T-helper 2 cell treated with Interferon-gamma antibody and Interleukin-4, amounts not matched to agents 5 μg/mL and 100 μg/mL, for 36 hours (primary cell): ENCODE measurements at regions not wholly inside any gene's neighbourhood (a gene's known extent, or its start where the extent isn't known, plus 50 kb on each side); places are given as distances from the start of the nearest gene placed in this dataset.

Source experiments
- DNase-seq: peaks from one replicate; pipeline ENCODE4 v3.0.0; 2021; ENCODE audit warnings: low spot score
- H3K27ac Mint-ChIP-seq: one replicate; pipeline ENCODE4 v1.8.0; 2021; ENCODE audit warnings: mild to moderate bottlenecking, mixed read lengths
- H3K27me3 Mint-ChIP-seq: one replicate; pipeline ENCODE4 v1.8.0; 2021; ENCODE audit warnings: low read depth, mixed read lengths
- H3K36me3 Mint-ChIP-seq: one replicate; pipeline ENCODE4 v1.8.0; 2021; ENCODE audit warnings: low read depth, mixed read lengths
- H3K4me1 Mint-ChIP-seq: one replicate; pipeline ENCODE4 v1.8.0; 2021; ENCODE audit warnings: low read depth, mixed read lengths
- H3K4me3 Mint-ChIP-seq: one replicate; pipeline ENCODE4 v1.8.0; 2022; ENCODE audit warnings: mild to moderate bottlenecking, moderate library complexity, mixed read lengths
- H3K9me3 Mint-ChIP-seq: one replicate; pipeline ENCODE4 v1.8.0; 2021; ENCODE audit warnings: mixed read lengths

GRCh38 chr3:40978442-40978841 lies 220.9 kb upstream of the CTNNB1 start:
- no peak overlapping the region for H3K27ac Mint-ChIP-seq

DNA sequence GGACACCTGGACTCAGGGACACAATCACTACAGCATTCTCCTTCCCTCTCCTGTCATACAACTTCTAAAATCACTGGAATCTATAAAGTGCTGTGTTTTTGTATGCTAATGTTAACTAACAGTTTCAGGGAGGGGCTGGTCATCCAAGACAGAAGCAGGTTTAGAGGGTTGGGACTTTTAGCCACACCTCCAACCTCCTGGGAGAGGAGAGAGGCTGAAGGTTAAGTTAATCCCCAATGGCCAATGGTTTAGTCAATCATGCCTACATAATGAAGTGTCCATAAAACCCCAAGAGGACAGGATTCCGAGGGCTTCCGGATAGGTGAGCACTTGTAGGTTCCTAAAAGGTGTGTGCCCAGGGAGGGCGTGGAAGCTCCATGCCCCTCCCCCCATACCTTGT lies 219.3 kb upstream of the CTNNB1 start:
- H3K27me3 Mint-ChIP-seq = peaks cover 10% of the 10 kb centered on the region
- no peak for DNase-seq
- H3K4me1 Mint-ChIP-seq = peaks cover 16% of the 10 kb centered on the region
- no peaks in the 10 kb centered on the region for H3K36me3 Mint-ChIP-seq
- no peaks in the 10 kb centered on the region for H3K9me3 Mint-ChIP-seq
- H3K4me3 Mint-ChIP-seq = no peak overlapping the region
- H3K27ac Mint-ChIP-seq = no peak overlapping the region

More at GRCh38 chr3:40978442-40978841, 220.9 kb upstream of the CTNNB1 start:
- no peak for DNase-seq
- H3K36me3 Mint-ChIP-seq = no peaks in the 10 kb centered on the region
- H3K4me3 Mint-ChIP-seq = no peak overlapping the region
- H3K9me3 Mint-ChIP-seq = no peaks in the 10 kb centered on the region
- peaks cover 22% of the 10 kb centered on the region for H3K4me1 Mint-ChIP-seq
- H3K27me3 Mint-ChIP-seq = peaks cover 8% of the 10 kb centered on the region

GRCh38 chr3:40980467-40980866 lies 218.8 kb upstream of the CTNNB1 start:
- Mint-ChIP-seq H3K27ac (no peak overlapping the region), H3K4me3 (no peak overlapping the region), H3K27me3 (peaks cover 10% of the 10 kb centered on the region), H3K36me3 (no peaks in the 10 kb centered on the region), H3K4me1 (peaks cover 16% of the 10 kb centered on the region), H3K9me3 (no peaks in the 10 kb centered on the region)
- peak; percentile 60 for DNase-seq

- H3K27ac Mint-ChIP-seq = no peak overlapping the region
- DNase-seq = no peak
- peaks cover 15% of the 10 kb centered on the region for H3K27me3 Mint-ChIP-seq
- no peak overlapping the region for H3K4me3 Mint-ChIP-seq
- peaks cover 8% of the 10 kb centered on the region for H3K4me1 Mint-ChIP-seq
- H3K9me3 Mint-ChIP-seq = no peaks in the 10 kb centered on the region
- no peaks in the 10 kb centered on the region for H3K36me3 Mint-ChIP-seq
These were observed 214.1 kb upstream of the CTNNB1 start for GRCh38 chr3:40985195-40985594.

- DNase-seq = no peak
- H3K9me3 Mint-ChIP-seq = no peaks in the 10 kb centered on the region
- H3K27ac Mint-ChIP-seq = no peak overlapping the region
- no peak overlapping the region for H3K4me3 Mint-ChIP-seq
- H3K27me3 Mint-ChIP-seq = peaks cover 9% of the 10 kb centered on the region
- H3K36me3 Mint-ChIP-seq = no peaks in the 10 kb centered on the region
- H3K4me1 Mint-ChIP-seq = no peaks in the 10 kb centered on the region
These were observed 210.8 kb upstream of the CTNNB1 start for GRCh38 chr3:40988468-40988867.

DNA sequence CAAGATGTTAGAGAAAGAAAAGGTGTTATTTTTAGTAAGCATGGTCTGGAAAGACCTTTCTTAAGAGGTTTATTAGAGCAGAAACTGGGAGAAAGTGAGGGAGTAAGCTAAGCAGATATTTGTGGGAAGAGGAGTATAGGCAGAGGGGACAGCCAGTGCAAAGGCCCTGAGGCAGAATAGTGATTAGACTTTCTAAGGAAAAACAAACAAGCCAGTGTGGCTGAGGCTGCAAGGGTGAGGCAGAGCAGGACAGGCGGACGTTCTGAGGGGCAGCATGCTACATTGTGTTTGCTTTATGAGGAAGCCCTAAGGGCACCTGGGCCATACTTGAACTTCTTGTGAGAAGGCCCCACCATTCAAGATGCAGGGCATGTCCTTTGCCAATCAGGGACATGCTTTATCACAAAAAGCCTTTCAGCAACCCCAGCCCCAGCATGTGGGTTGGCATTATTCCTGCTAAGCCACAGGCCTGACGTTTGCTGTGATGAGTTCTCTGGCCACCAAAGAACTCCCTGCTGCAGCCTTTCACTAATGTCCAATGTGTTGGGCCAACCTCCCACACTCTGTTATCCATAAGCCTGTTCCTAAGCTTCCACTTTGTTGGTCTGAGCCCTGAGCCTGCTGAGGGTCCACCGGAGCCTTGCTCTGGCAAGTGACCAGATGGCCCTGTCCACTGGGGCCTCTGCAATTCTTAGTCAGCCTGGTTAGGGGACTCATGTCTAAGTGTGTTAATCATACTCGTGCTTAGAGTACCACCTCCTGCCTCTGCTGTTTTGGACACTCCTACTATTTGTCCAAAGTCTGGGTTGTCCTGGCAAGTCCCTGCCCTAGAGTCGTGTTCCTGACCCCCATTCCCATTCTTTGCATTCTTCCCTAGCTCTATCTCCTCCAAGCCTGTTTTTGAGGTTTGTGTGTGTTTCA lies 209.9 kb upstream of the CTNNB1 start:
- Mint-ChIP-seq H3K27me3 (peaks cover 11% of the 10 kb centered on the region), H3K4me1 (no peaks in the 10 kb centered on the region), H3K4me3 (no peak overlapping the region), H3K27ac (no peak overlapping the region), H3K9me3 (no peaks in the 10 kb centered on the region), H3K36me3 (no peaks in the 10 kb centered on the region)
- no peak for DNase-seq

- Mint-ChIP-seq H3K36me3 (no peaks in the 10 kb centered on the region), H3K4me3 (no peak overlapping the region), H3K27me3 (peaks cover 11% of the 10 kb centered on the region), H3K27ac (no peak overlapping the region), H3K9me3 (no peaks in the 10 kb centered on the region), H3K4me1 (no peaks in the 10 kb centered on the region)
- DNase-seq = no peak
These were observed 209.2 kb upstream of the CTNNB1 start for GRCh38 chr3:40990062-40990456.

DNA sequence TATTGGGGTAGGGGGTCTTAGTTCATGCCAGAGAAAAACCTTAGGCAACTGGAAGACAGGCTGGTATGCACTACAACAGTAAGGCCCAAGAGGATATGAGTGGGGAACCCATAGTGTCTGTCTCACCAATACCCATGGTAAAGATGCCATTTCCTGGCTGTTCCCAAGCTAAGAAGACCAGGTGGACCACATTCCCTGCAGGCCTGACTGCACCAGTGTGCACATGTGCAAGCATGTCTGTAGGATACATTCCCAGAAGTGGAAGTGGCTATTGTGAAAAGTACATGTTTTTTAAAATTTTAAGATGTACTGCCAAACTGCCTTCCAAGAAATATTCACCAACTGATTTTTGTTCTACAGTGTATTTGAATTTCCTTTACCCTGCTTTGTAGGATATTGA lies 207.3 kb upstream of the CTNNB1 start:
- no peaks in the 10 kb centered on the region for H3K4me1 Mint-ChIP-seq

DNA sequence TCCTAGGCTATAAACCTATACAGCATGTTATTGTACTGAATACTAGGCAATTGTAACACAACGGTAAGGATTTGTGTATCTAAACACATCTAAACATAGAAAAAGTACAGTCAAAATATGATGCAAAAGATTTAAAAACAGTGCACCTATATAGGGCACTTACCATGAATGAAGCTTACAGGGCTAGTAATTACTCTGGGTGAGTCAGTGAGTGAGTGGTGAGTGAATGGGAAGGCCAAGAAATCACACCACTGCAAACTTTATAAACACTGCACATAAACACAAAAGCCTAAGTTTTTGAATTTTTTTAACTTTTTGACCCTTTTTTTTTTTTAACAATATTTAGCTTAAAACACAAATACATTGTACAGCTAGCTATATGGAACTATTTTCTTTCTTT lies 204.7 kb upstream of the CTNNB1 start:
- Mint-ChIP-seq H3K9me3 (no peaks in the 10 kb centered on the region), H3K4me3 (no peak overlapping the region), H3K27me3 (peaks cover 7% of the 10 kb centered on the region), H3K36me3 (no peaks in the 10 kb centered on the region), H3K4me1 (no peaks in the 10 kb centered on the region), H3K27ac (no peak overlapping the region)
- DNase-seq = no peak

More for the DNA sequence above, 207.3 kb upstream of the CTNNB1 start:
- no peaks in the 10 kb centered on the region for H3K9me3 Mint-ChIP-seq
- no peak overlapping the region for H3K27ac Mint-ChIP-seq
- H3K27me3 Mint-ChIP-seq = peaks cover 11% of the 10 kb centered on the region
- H3K4me3 Mint-ChIP-seq = no peak overlapping the region
- DNase-seq = no peak
- no peaks in the 10 kb centered on the region for H3K36me3 Mint-ChIP-seq

DNA sequence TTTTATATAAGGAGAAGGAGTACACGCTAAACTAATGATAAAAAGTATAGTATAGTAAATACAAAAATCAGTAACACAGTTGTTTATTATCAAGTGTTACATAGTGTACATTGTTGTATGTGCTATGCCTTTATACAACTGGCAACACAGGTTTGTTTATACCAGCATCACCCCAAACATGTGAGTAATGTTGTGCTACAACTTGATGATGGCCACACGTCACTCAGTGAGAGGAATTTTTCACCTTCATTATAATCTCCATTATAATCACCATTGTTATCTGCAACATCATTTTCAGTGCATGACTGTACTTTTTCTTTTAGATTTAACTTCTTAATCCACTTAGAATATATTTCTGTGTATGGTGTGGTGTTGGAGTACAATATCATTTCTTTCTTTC lies 204.0 kb upstream of the CTNNB1 start:
- DNase-seq = no peak
- no peak overlapping the region for H3K4me3 Mint-ChIP-seq
- no peaks in the 10 kb centered on the region for H3K9me3 Mint-ChIP-seq
- H3K36me3 Mint-ChIP-seq = no peaks in the 10 kb centered on the region
- H3K27ac Mint-ChIP-seq = no peak overlapping the region
- no peaks in the 10 kb centered on the region for H3K4me1 Mint-ChIP-seq
- H3K27me3 Mint-ChIP-seq = peaks cover 7% of the 10 kb centered on the region

GRCh38 chr3:40996382-40996781 lies 202.9 kb upstream of the CTNNB1 start:
- no peak for DNase-seq
- no peaks in the 10 kb centered on the region for H3K9me3 Mint-ChIP-seq
- H3K27ac Mint-ChIP-seq = no peak overlapping the region
- H3K4me1 Mint-ChIP-seq = no peaks in the 10 kb centered on the region
- no peaks in the 10 kb centered on the region for H3K36me3 Mint-ChIP-seq
- H3K4me3 Mint-ChIP-seq = no peak overlapping the region
- H3K27me3 Mint-ChIP-seq = peaks cover 7% of the 10 kb centered on the region

- no peaks in the 10 kb centered on the region for H3K36me3 Mint-ChIP-seq
- no peak for DNase-seq
- no peak overlapping the region for H3K27ac Mint-ChIP-seq
- H3K9me3 Mint-ChIP-seq = no peaks in the 10 kb centered on the region
- no peak overlapping the region for H3K4me3 Mint-ChIP-seq
- H3K27me3 Mint-ChIP-seq = peaks cover 7% of the 10 kb centered on the region
- no peaks in the 10 kb centered on the region for H3K4me1 Mint-ChIP-seq
These were observed 202.2 kb upstream of the CTNNB1 start for GRCh38 chr3:40996827-40997710.

GRCh38 chr3:40997711-40998519 lies 201.4 kb upstream of the CTNNB1 start:
- H3K27me3 Mint-ChIP-seq = peaks cover 7% of the 10 kb centered on the region
- H3K4me3 Mint-ChIP-seq = no peak overlapping the region
- no peak overlapping the region for H3K27ac Mint-ChIP-seq

More at GRCh38 chr3:40997711-40998519, 201.4 kb upstream of the CTNNB1 start:
- no peaks in the 10 kb centered on the region for H3K4me1 Mint-ChIP-seq
- no peaks in the 10 kb centered on the region for H3K36me3 Mint-ChIP-seq
- DNase-seq = no peak
- H3K9me3 Mint-ChIP-seq = no peaks in the 10 kb centered on the region
